HG02840 (cell line): ENCODE measurements at regions not wholly inside any gene's neighbourhood (a gene's known extent, or its start where the extent isn't known, plus 50 kb on each side); places are given as distances from the start of the nearest gene placed in this dataset.

Experiments
- ATAC-seq: cut with Tn5 transposase; IDR thresholded peaks from one replicate; pipeline ENCODE4 v1.9.1; 2021; ENCODE audit warnings: mild to moderate bottlenecking, moderate library complexity, moderate number of reproducible peaks; ENCODE audit not compliant: unreplicated experiment, low FRiP score

GRCh38 chr4:4607336-4608213 is 65.7 kb upstream of the STX18 start:
- no peak for ATAC-seq

DNA sequence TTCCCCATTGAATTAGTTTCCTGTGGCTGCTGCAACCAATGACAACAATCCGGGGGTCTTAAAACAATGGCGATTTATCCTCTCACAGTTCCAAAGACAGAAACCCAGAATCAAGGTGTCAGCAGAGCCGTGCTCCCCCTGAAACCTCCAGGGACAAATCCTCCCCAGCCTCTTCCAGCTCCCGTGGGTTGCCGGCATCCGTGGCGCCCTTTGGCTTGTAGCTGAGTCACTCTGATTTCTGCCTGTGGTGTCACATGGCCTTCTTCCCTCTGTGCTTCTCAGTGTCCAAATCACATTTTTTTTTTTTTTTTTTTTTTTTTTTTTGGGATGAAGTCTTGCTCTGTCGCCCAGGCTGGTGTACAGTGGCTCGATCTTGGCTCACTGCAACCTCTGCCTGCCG is 64.5 kb upstream of the STX18 start:
- ATAC-seq = no peak

- ATAC-seq = no peak
Measured at GRCh38 chr4:4605849-4606248, 64.0 kb upstream of the STX18 start.

GRCh38 chr4:4603592-4603991 is 61.7 kb upstream of the STX18 start:
- ATAC-seq = no peak

DNA sequence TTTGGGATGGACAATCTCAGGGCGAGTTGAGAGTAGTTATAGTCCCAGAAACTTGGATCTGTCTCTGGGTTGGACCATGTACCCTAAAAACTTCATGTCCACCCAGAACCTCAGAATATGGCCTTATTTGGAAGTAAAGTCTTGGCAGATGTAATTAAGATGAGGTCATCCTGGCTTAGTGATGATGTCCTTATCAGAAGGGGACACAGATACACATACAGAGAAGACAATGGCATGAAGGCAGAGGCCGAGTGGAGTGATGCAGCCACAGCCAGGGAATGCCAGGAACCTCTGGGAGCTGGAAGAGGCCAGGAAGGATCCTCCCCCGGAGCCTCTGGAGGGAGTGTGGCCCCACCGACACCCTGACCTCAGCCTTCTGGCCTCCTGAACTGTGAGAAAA is 61.2 kb upstream of the STX18 start:
- no peak for ATAC-seq

- ATAC-seq = no peak
Measured at GRCh38 chr4:4602468-4602867, 60.6 kb upstream of the STX18 start.

DNA sequence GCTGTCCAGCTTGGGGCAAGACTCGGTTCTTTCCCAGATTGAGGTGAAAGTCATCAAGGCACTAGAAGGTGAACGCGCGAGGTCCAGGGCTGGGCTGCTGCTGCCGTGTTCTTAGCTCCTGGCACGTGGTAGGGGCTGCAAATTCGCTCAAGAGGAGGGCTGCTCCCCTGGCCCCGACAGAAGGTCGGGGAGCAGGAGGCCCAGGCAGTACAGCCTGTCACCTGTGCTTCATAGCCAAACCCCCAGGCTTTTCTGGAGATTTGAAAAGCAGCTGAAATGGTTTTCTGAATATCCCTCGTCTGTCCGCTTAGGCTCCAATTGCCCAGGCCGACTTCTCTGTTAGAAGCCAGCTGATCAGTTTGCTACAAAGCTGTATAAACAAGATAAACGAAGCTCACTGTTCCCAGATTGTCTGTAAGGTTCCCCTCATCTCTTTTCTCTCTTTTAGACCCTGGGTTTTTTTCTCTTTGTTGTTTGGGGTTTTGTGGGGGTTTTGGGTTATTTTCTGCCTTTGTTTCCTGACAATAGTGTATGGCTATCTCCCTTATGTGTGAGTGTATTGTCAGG is 60.0 kb upstream of the STX18 start:
- no peak for ATAC-seq

- no peak for ATAC-seq
Measured at GRCh38 chr4:4599481-4600275, 57.8 kb upstream of the STX18 start.

GRCh38 chr4:4598851-4599411 is 57.1 kb upstream of the STX18 start:
- no peak for ATAC-seq

DNA sequence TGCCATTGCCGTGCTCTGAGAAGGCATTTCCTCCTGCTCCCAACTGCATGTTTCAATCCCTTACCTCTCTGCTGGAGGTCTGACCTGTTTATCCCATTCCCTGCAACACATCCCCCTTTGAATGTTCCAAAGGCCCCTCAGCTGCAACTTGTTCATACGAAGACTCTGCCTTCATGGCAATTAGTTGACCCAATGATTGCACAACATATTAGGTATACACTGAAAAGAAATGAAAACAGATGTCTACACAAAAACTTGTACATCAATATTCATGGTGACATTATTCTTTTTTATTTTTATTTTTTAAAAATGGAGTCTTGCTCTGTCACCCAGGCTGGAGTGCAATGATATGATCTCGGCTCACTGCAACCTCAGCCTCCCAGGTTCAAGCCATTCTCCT is 54.9 kb upstream of the STX18 start:
- ATAC-seq = no peak

- no peak for ATAC-seq
Measured at GRCh38 chr4:4595252-4595651, 53.4 kb upstream of the STX18 start.

DNA sequence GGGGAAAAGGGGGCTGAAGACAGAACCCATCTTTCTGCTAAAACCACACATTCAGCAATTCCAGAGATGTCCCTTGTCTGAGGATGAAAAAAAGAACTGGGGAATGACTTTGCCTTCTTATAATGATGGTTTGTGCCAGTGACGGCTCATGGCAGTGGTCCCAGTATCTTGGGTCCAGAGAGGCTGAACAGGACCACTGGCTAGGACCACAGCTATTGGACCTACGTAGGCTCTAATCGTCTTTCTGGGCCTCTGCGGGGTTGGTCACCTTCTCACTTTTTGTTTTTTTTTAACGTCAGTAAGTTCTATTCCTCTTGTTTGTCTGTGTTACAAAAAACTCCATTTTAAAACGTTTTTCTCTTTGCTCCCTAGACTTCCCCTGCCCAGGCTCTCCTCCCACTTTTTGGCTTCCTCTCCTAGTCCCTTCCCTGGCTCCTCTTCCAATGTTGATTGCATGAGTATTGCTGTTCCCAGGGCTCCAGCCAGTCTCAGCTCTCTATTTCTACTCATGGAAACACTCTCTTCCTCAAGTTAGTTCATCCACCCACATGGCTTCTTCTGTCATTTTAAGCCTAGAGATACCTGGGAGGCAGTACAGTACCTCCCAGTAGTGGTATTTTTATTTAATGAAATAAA is 52.6 kb upstream of the STX18 start:
- no peak for ATAC-seq

GRCh38 chr4:4593596-4594284 is 51.9 kb upstream of the STX18 start:
- no peak for ATAC-seq

- ATAC-seq = no peak
Measured at GRCh38 chr4:4592414-4592813, 50.6 kb upstream of the STX18 start.
